Globus pallidus (tissue), 1 donor: ENCODE measurements at regions not wholly inside any gene's neighbourhood (a gene's known extent, or its start where the extent isn't known, plus 50 kb on each side); places are given as distances from the start of the nearest gene placed in this dataset.
"Not testable (repeated sequence)": the region's sequence is repeated elsewhere in the genome, so short reads cannot be mapped to it uniquely, and the experiment has no call there.

Source experiments
- DNase-seq: peaks from one replicate; pipeline ENCODE4 v3.0.0-alpha.2; 2015; ENCODE audit warnings: low spot score

DNA sequence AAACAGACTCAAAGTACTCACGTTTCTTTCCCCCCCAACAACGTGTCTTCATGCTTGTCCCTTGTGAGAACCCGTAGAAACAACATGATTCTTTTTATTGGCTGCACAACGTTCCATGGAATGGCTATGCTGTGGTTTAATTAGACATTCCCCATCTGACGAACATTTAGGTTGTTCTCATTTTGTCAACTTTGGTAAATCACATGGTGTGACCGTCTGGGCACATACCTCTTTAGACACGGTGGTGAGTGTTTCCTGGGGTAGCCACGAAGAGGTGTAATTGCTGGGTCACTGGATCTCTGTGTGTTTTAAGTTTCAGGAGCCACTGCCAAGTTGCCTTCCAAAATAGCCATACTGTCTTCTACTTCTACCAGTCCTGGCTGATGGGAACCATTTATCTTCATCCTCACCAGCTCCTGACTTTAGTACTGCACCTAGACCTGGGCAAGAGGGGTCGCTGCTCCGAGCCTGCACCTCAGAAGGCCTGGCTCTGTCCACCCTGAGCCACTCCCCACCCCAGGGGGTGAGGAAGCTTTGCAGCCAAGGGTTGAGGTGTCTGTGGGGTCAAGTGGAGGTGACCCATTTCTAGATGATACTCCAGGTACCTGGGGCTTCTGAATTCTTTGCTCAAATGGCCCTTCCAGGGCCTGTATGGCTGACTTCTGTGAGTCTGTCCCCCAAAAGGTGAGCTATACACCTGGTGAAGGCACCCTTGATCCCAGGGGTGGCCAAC lies 84.7 kb downstream of the IRX5 start:
- DNase-seq: no peak

DNA sequence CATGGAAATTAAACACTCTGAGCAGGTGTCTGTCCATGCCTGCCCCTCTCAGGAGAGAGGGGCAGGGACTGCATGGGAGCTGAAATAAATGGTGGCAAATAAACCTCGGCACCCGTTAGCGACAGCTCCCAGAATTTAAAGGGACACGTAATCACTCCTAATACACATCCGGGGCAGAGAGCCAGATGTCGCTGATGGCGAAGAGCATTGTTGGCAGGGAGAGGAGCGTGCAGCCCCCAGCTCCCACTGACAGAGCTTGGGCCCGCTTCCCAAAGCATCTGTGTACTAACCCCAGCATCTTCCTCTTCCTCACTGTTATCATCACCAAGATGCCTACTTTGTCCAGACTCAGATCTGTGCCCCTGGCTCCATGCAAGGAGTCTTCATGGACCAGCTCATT lies 85.8 kb downstream of the IRX5 start:
- DNase-seq: no peak

DNA sequence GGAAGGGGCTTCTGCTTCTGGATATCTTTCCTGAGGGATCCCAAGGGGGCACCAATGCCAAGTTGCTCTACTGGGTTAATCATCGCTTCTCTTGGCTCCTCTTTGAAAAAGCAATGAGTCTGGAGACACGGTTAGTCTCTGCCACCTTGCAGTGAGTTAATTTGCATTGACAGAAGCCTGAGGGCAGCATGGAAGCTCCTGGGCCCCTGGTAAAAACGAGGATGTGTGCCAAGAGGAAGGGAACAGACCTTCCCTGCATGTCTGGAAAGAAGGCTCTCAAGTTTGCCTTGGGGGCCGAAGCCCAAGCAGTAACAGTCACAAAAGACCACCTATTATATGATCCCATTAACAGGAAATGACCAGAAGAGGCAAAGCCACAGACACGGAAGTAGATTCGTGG lies 86.7 kb downstream of the IRX5 start:
- DNase-seq: no peak

DNA sequence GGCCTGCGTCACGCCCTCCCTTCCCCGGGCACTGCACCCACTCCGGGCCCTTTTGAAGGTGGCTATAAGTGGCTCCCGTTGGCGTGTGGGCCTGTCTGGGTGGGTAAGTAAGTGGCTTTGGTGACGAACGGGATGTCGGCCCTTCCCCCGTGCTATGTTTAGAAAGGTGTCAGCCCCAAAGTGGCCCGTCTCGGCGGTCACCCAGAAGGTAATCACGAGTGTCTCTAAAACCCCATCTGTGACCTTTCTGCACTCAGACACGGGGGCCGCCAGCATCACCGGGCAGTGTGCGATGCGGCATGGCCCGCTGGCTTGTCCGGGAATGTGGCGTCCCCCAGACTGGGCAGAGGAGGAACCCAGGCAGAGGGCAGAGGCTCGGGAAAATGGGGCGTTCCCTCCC lies 88.2 kb downstream of the IRX5 start:
- no peak for DNase-seq

DNA sequence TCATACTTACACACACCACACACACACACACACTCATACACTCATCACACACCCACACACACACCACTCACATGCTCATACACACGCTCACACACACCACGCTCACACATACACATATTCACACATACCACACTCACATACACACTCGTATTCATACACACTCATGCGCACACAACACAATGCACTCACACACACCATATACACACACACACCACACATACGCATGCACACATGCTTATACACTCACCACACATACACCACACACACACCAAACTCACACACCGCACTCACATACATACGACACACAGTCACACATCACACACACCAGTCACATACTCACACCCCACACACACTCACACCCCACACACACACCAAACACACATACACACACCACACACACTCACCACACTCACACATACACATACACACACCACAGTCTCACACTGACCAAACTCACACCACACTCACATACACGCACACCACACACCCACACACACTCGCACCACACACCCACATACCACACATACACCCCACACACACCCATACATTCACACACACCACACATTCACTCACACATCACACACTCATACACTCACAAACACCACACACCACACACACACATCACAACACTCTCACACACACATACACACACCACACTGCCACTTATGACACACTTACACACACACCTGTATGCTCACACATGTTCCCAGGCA lies 88.9 kb downstream of the IRX5 start:
- DNase-seq: no peak

DNA sequence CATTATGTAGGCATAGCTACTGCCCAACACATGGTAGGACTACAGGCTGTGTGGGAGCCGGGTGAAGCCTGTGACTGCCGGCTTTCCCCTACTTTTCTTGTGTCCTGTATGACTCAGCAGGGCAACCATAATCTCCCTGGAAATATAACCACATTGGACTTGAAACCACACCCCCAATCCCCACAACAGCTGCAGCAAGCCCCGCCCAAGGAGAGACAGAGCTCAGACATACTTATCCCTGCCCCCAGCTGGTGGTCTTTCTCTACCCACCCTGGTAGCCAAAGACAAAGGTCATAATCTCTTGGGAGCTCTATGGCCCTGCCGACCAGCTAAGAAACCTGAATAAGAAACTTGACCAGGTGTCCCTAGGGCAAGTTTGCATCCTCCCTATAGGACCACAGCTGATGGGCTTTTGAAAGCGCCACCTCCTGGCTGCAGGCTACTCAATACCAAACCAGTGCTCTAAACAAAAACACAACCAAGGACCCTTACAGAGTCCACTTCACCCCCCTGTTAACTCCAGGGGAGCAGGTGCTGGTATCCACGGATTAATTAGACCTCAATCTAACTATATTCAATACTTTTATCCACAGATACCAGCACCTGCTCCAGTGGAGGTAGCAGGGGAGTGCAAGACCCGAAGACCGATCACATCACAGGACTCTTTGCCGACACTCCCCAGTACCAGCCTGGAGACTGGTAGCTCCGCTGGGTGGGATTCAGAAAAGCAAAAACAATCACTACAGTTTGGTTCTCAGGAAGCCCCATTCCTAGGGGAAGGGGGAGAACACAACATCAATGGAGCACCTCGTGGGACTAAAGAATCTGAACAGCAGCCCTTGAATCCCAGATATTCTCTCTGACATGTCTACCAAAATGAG lies 91.2 kb downstream of the IRX5 start:
- DNase-seq: no peak

DNA sequence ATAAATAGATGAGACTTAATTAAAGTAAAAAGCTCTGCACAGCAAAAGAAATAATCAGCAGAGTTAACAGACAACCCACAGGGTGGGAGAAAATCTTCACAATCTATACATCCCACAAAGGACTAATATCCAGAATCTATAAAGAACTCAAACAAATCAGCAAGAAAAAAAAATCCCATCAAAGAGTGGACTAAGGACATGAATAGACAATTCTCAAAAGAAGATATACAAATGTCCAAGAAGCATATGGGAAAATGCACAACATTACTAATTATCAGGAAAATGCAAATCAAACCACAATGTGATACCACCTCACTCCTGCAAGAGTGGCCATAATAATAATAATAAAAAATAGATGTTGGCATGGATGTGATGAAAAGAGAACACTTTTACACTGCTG lies 96.6 kb downstream of the IRX5 start:
- not testable (repeated sequence) for DNase-seq

DNA sequence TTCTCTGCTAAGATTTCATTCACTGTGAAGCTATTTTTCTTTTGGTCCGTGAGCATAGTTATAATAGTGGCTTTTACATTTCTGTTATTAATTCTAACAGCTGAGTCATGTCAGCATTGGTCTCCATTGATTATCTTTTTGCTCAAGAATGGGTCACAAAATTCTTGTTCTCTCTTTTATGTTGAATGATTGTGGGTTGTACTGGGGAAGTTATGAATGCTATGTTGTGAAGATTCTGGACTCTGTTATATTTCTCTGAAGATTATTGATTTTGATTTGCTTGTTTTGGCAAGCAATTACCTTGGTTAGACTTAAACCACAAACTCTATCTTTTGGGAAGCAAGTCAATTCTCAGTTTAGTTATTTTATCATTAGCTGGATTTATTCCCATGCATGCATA lies 98.8 kb downstream of the IRX5 start:
- DNase-seq: no peak

DNA sequence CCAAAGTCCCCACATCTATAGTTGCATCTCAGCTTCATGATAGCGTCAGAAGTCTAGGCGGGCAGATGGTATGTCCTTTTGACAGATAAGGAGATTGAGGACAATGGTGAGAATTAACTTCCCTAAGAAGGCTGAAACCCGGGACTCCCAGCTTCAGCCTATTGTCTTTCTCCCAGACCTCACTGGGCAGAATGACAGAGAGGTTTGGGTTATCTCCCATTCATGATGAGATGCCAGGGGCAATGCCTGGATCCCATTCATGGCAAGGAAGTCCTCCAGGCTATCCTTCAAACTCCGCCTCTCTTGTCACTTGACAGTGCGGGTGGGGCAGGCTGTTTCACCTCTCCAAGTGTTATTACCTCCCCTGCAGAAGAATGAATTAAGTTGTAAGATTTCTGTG lies 100.3 kb downstream of the IRX5 start:
- DNase-seq: no peak

DNA sequence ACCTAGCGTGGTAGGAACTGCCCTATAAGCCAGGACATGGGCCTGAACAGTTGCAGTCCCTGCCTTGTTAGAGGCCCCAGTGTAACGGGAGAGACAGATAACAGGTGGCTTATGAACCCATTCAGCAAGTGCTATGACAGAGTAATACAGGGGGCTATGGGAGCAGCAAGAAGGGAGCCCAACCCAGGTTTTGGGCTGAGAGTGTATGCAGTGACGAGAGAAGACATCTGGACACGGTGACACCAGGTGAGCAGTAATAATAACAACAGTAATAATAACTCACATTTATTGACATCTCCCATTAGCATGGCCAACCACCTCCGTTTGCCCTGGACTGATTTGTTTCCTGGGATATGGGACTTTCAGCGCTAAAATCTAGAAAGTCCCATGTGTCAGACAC lies 100.8 kb downstream of the IRX5 start:
- no peak for DNase-seq

DNA sequence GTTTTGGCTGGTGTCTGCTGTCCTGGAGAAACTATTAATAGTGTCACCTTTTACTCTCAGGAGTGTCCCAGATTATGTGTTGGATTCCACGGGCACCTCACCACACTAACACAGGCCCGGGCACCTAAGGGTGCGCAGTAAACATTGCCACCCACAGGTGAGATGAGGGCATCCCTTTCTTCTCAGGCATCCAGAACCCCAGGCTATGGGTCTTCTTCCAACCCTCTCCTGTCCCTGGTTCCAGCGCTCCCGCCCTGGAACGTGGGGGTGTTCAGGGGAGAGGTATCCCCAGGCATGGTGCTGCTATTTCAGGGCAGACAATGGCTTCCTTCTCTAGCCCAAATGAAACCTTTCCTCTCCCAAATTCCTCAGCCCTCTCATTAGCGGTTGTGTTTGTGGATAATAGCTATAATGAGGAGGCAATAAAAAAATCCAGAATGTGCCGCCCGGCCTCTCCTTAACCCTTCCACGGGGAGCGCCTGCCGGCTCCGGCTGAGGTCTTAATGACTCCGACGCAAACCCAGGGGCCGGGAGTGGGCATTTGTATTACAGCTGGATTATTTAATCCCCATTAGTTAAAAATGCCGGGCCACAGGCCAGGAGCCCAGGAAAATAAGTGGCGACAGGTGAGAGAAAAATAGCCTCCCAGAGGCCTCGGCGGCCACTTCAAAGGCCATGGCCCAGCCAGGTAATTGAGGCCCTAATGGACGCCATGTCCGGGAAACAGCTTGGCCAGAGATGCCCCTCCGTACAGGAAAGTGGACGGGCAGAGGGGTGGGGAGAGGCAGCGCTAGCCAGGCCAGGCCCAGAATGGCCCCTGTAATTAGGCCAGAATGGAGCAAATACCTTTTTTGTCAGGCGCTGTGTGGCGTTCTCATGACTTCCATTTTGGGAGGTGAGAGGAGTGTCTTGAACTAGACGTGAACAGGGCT lies 102.8 kb downstream of the IRX5 start:
- DNase-seq: no peak

DNA sequence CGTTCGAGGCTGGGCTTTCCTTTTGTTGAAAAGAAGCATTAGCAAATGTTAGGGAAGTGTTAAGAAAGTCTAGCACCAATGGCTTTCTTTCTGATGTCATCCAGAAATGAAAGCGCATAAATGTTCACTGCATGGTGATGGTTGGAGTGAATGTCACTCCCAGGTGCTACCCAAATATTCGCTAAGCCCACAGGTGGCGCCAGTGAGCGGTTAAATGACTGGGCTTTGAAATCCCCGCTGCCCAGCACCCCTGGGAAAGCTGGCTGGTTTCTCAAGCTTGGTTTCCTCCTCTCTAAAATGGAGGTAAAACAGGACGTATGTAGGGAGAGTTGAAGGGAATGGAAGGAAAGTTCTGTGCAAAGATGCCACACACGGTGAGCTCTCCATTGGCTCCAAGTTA lies 104.4 kb downstream of the IRX5 start:
- DNase-seq: no peak

DNA sequence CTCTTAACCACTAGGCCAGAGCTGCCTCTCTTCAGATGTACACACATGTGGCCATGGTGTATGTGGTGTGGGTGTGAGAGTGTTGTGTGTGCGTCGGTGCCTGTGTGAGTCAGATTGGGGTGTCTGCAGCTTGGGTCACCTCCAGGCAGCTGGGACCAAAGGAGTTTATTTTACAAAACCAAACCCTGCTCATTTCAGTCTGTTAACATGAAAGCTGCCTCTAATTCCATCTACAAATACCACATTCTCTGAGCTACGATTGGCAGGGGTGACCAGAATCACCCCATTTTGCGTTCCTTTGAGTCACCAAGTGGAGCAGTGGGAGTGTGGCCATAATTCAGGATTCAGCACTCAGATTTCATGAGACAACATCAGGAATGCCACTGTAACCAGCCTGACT lies 105.3 kb downstream of the IRX5 start:
- DNase-seq: no peak

DNA sequence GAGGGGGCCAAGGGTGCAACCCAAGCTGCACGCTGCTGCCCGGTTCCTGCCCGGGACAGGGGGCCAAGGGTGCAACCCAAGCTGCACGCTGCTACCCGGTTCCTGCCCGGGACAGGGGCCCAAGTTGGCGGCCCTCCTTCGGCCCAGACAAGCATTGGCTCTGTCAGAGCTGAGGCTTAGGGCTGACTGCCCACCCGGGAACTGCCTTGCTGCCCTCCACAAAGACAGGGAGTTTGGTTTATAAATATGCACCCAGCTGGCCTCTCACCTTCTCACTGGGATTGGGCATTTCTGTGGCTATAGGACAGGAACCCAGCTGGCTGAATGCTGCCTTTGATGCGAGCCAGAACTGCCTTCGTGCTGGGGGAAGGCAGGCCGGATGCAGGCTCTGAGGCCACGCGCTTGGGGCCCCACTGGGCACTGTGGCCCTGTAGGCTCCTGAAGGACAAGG lies 105.7 kb downstream of the IRX5 start:
- DNase-seq: peak; percentile 11

DNA sequence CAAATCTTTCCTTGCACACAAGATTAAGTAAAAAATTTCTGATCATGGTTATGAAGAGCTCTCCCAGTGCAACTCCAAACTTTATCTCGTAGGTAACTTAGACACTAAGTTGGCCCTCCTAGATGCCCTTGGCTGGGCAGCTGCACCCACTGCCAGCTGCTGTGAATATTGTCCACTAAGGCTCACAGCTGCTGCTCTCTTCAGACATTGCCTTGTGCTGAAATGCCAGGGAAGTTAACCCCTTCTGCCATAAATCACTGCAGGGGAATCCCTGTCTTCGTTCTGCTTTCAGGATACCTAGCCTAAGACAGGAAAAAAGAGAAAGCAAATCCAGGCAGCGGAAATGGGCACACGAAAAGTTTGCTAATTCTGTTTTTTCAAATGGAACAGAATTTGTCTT lies 106.4 kb downstream of the IRX5 start:
- DNase-seq: no peak

DNA sequence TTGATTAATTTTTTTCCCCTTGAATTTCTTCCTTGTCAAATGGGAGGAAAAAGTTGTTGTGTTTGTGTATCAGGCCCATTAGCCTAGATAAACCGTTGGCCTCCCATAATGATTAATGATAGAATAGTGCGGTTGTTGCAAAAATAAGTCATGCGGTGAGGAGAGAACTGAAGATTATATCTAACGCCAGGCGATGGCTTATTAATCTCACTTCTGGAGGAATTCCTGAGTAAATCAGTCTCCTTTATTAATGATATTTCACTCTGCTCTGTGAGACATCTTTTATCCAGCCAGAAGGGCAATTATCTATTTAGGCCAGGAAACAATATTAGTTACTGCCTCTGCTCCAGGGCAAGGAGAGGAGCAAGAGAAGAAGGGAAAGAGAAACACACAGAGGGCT lies 107.3 kb downstream of the IRX5 start:
- no peak for DNase-seq

DNA sequence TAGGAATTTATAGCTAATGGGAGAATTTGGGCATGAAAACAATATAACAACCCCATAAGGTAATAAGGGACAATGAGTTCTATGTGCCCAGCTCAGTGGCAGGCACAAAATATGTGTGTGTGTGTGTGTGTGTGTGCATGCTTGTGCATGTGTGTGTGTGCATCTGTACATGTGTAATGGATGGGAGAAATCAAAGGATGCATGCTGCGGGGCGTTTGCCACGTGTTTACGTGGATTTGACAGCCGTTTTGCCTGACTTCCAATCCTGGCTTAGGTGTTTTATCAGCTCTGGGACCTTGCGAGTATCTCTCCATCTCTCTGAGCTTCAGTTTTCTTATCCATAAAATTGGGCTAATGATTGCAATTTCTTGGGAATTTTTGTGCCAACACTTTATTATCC lies 108.4 kb downstream of the IRX5 start:
- no peak for DNase-seq

DNA sequence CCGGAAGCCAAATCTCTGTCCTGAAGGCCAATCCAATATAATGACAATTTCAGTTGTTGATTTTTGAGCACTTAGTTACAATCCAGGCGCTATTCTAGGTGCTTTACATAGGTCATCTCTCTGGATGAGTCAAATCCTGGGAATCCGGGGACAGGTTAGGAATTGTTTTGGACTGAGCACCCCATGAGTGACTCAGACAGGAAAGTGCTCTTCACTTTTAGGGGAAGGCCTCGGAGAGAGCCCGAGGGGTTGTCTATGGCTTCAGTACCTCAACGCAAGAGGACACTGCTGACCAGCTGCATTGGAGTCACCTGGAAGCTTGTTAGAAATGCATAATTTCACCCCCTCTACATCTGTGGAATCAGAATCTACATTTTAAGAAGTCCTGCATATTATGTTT lies 108.8 kb downstream of the IRX5 start:
- DNase-seq: no peak

DNA sequence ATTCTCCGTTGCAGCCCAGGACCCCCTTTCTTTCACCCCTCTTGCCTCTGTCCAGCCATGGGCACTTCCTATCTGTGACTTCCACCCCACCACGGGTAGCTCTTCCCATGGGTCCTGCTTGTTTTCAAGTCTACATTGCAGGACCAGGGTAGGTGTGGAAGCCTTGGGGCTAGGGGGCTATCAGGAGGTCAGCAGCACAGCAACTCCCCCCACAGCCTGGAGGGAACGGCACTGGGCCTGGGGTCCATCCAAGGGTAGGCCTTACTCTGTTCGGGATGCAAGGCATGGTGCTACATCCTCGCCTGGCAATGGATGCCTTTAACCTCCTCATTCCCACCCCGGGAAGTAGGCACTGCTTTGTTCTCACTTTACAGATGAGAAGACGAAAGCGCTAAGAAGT lies 109.3 kb downstream of the IRX5 start:
- no peak for DNase-seq

DNA sequence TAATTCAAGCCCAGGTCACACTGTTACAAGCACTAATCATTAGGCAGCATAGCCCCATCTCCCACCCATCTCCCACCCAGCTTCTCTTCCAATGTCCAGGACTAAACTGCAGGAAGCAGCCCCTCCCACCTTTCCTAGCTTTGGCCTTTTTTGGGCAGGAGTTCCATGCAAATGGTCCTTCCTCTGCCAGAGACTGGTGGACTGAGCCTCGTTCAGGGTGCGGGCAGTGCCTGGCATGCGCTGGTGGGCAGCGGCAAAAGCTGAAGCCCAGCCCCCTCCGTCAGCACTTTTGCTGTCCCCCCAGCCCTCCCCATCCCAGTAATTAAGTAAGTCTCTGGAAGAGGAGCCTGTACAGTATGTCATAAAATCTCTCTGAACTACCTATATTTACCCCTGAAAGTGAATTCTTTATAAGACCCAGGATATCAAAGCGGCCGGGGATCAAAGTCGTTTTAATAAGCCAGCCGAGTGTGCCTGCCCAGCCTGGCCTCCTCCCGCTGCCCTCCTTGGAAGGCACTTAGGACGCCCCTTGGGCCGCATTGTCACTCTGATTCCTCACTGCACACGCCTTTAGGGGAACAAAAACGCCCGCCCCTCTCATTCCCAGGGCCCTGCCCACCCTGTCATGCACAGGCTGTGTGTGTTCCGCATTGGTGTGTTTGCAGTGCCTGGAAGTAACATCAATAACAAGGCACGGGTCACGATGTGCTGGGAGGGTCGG lies 109.9 kb downstream of the IRX5 start:
- no peak for DNase-seq
